OCI-LY7 (cell line): ENCODE measurements at regions not wholly inside any gene's neighbourhood (a gene's known extent, or its start where the extent isn't known, plus 50 kb on each side); places are given as distances from the start of the nearest gene placed in this dataset.

Experiments used
- EZH2phosphoT487 ChIP-seq: fragments of 200-600 bp; sonication (generic); IDR thresholded peaks from 2 replicates; pipeline ENCODE4 v1.6.1; 2018; ENCODE audit warnings: low read depth, borderline replicate concordance, mild to moderate bottlenecking, mixed run types, antibody characterized with exemption, low read length, moderate library complexity, mixed read lengths
- TF ChIP-seq, protein P1 (sequence below): fragments of 200-600 bp; sonication (generic); conservative IDR thresholded peaks from 2 replicates; pipeline ENCODE4 v1.5.1; 2014; ENCODE audit warnings: mild to moderate bottlenecking, antibody characterized with exemption, low read length, moderate library complexity, mixed read lengths

DNA sequence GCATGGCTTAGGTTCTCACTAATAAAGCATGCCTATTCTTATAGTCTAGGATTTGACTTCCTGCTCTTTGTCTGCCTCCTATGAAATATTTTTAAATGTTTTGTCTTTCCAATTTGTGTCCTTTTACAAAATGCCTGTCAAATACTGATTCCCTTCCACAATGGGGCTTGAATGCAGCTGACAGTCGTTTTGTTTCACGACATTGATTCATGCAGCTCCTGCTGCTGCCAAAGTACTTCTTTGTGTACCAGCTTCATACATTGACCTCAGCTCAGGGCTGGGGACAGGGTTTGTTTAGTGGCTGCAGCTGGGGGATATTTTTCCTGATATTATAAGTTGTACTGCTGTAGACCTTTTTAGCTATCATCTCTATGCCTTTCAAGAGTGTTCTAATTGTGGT, 371.9 kb upstream of the CHRM2 start:
- no peak for TF ChIP-seq EZH2phosphoT487
- TF ChIP-seq, protein P1, sequence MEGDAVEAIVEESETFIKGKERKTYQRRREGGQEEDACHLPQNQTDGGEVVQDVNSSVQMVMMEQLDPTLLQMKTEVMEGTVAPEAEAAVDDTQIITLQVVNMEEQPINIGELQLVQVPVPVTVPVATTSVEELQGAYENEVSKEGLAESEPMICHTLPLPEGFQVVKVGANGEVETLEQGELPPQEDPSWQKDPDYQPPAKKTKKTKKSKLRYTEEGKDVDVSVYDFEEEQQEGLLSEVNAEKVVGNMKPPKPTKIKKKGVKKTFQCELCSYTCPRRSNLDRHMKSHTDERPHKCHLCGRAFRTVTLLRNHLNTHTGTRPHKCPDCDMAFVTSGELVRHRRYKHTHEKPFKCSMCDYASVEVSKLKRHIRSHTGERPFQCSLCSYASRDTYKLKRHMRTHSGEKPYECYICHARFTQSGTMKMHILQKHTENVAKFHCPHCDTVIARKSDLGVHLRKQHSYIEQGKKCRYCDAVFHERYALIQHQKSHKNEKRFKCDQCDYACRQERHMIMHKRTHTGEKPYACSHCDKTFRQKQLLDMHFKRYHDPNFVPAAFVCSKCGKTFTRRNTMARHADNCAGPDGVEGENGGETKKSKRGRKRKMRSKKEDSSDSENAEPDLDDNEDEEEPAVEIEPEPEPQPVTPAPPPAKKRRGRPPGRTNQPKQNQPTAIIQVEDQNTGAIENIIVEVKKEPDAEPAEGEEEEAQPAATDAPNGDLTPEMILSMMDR = no peak
